GM12892 (cell line): ENCODE measurements at regions not wholly inside any gene's neighbourhood (a gene's known extent, or its start where the extent isn't known, plus 50 kb on each side); places are given as distances from the start of the nearest gene placed in this dataset.
"Not testable (repeated sequence)": the region's sequence is repeated elsewhere in the genome, so short reads cannot be mapped to it uniquely, and the experiment has no call there.

ENCODE experiments used
- DNase-seq: peaks from one replicate; pipeline ENCODE4 v3.0.0; 2011; ENCODE audit not compliant: insufficient read length
- FAIRE-seq: peaks from 2 replicates; lab custom pipeline; 2011; peaks lifted over from hg19 to GRCh38; lab: Jason Lieb, UNC
- POLR2A ChIP-seq: IDR thresholded peaks from 2 replicates; pipeline ENCODE4 v1.6.1; 2011; ENCODE audit warnings: low read depth, low read length, control low read depth
- POLR2AphosphoS5 ChIP-seq: IDR thresholded peaks from 2 replicates; pipeline ENCODE4 v1.6.1; 2011; ENCODE audit warnings: low read depth, low read length, control low read depth
- TAF1 ChIP-seq: IDR thresholded peaks from 2 replicates; pipeline ENCODE4 v1.6.1; 2011; ENCODE audit warnings: low read depth, mild to moderate bottlenecking, control low read depth, low read length, borderline replicate concordance

- FAIRE-seq (no peak), DNase-seq (no peak)
- TF ChIP-seq POLR2A, result no peak
- TF ChIP-seq TAF1, result no peak
- TF ChIP-seq POLR2AphosphoS5, result no peak
Measured at GRCh38 chr21:32083197-32083596, 195.7 kb downstream of the MIS18A start.

DNA sequence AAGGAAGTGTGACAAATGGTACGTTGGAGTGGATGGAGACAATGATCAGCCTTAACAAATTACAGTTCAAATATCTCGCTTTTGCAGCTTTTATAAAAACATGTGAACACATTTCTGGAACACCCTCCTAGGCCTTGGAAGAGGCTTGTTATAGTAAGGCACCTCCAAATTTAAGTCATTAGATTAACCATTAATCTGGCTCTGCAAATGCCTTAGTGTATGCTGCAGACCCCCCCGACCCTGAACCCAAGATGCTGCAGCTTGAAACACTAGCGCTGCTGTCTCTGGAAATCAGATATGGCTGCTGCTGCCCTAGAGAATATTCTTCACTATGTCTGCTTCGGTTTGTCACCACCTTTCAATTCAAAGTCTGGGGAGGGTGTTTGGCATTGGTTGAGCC lies 196.4 kb downstream of the MIS18A start:
- TF ChIP-seq POLR2AphosphoS5 (no peak), TAF1 (no peak), POLR2A (no peak)
- DNase-seq (no peak), FAIRE-seq (no peak)

GRCh38 chr21:32073593-32073992 lies 200.8 kb downstream of the HUNK start:
- no peak for DNase-seq
- no peak for FAIRE-seq
- TF ChIP-seq POLR2AphosphoS5 (no peak), TAF1 (no peak), POLR2A (no peak)

DNA sequence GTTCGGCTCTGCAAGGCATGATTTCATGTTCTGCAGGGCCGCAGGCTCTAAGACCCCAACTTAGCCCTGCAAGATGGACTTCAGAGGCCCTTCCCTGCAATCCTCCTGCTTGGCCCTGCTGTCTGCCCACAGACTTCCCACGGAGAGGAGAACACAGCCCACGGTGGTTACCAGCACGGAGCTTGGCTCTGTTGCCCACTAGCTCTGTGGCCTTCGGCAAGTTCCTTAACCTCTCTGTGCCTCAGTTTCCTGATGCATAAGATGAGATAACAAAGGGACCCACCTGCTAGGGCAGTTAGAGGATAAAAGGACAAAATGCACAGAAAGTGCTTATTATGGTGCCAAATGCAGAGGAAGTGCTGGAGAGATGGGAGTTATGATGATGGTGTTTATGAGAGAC lies 200.4 kb downstream of the HUNK start:
- FAIRE-seq, result no peak
- no peak for DNase-seq
- TF ChIP-seq POLR2A, result no peak
- TF ChIP-seq TAF1, result no peak
- TF ChIP-seq POLR2AphosphoS5, result no peak

DNA sequence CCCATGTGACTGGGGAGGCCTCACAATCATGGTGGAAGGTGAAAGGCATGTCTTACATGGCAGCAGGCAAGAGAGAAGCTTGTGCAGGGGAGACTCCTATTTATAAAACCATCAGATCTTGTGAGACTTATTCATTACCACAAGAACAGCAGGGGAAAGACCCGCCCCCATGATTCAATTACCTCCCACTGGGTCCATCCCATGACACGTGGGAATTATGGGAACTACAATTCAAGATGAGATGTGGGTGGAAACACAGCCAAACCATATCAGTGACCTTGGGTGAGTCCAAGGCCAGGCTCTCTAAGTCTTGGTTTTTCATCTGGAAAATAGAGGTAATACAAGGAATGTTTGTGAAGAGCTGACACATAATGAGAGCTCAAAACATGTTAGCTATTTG lies 198.8 kb downstream of the HUNK start:
- DNase-seq, FAIRE-seq: not testable (repeated sequence)

GRCh38 chr21:32070676-32071330 lies 198.0 kb downstream of the HUNK start:
- no peak for FAIRE-seq
- TF ChIP-seq TAF1 (no peak), POLR2A (no peak), POLR2AphosphoS5 (no peak)
- no peak for DNase-seq

DNA sequence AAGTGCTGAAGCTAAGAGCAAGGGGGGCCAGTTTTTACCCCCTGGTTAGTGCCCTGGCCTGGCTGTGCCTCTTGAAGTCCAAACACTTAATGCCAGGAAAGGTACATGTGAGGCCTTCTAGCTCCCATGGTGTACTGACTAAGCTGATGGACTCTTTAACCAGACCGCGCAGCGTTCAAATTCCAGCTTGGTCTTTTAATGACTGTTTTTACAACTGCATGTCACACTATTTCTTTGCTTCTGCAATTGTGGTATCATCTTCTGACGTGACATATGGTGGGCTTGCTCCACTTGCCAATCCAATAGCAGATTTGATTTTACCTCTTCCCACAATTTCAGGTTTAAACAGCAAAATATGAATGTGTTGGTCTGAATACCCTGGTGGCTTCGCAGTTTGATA lies 197.3 kb downstream of the HUNK start:
- DNase-seq (no peak), FAIRE-seq (no peak)
- TF ChIP-seq TAF1 (no peak), POLR2AphosphoS5 (no peak), POLR2A (no peak)

- DNase-seq, result no peak
- no peak for TF ChIP-seq TAF1
- TF ChIP-seq POLR2A, result no peak
- no peak for TF ChIP-seq POLR2AphosphoS5
Measured at GRCh38 chr21:32065654-32066053, 192.8 kb downstream of the HUNK start.

GRCh38 chr21:32064281-32064910 lies 191.6 kb downstream of the HUNK start:
- DNase-seq, result no peak
- TF ChIP-seq POLR2AphosphoS5, result no peak
- no peak for TF ChIP-seq TAF1
- no peak for TF ChIP-seq POLR2A
- no peak for FAIRE-seq

More at GRCh38 chr21:32065654-32066053, 192.8 kb downstream of the HUNK start:
- no peak for FAIRE-seq

DNA sequence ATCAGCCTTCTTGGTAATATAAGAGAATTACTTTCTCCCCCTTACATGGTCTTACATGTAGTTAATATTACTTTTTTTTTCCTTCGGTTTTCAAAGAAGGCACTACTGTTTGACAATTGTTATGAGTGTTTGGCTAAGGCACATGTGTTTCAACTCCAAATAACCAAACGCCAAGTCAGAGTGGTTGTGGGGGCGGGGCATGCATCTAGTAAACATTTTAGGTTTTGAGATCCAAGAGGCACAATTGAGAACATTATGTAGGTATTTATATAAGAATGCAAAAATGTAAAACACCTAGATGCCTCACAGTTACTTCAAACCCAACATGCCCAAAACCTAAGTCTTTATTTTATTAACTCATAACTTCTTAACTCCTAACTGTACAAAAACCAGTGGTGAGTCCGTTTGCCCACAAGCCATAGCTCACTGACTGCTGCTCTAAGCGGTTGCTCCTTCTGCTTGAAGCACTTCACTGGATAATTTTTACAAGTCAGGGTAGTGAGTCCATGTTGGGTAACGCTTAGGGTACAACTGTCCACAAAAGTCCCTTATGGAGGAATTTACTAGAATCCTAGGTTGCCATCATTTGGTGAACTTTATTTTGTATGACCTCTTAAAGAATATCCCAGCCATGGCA lies 189.9 kb downstream of the HUNK start:
- DNase-seq (no peak), FAIRE-seq (no peak)
- no peak for TF ChIP-seq TAF1
- no peak for TF ChIP-seq POLR2A
- TF ChIP-seq POLR2AphosphoS5, result no peak

- no peak for DNase-seq
- no peak for TF ChIP-seq POLR2AphosphoS5
- TF ChIP-seq POLR2A, result no peak
- no peak for TF ChIP-seq TAF1
- no peak for FAIRE-seq
Measured at GRCh38 chr21:32061729-32062128, 188.9 kb downstream of the HUNK start.

- FAIRE-seq (no peak), DNase-seq (no peak)
- no peak for TF ChIP-seq POLR2AphosphoS5
- TF ChIP-seq TAF1, result no peak
- no peak for TF ChIP-seq POLR2A
Measured at GRCh38 chr21:32056791-32057190, 184.0 kb downstream of the HUNK start.
